Breast epithelium (tissue), 4 donors: ENCODE measurements at regions not wholly inside any gene's neighbourhood (a gene's known extent, or its start where the extent isn't known, plus 50 kb on each side); places are given as distances from the start of the nearest gene placed in this dataset.
A peak's percentile ranks its signal among the peaks of the same experiment; 100 is the strongest.

Experiments used
- DNase-seq, 2 donors: peaks; one replicate each; pipeline ENCODE4 v3.0.0-alpha.2; 2019; ENCODE audit warnings: low spot score in 2 of 2
- H3K27ac ChIP-seq, 2 donors: fragments of 200-600 bp; sonication (generic) in 1 of 2; one replicate each; pipeline ENCODE4 v1.5.1; 2016 to 2019; ENCODE audit warnings: mild to moderate bottlenecking in 1 of 2
- H3K27me3 ChIP-seq, 2 donors: fragments of 200-600 bp; sonication (generic) in 1 of 2; one replicate each; pipeline versions ENCODE4 v1.5.1 to v1.6.0; 2017 to 2019; ENCODE audit warnings: control low read depth in 1 of 2, mild to moderate bottlenecking in 1 of 2
- H3K36me3 ChIP-seq: fragments of 200-600 bp; one replicate; pipeline ENCODE4 v1.5.1; 2019
- H3K4me1 ChIP-seq, 2 donors: fragments of 200-600 bp; sonication (generic); one replicate each; pipeline ENCODE4 v1.5.1; 2016 to 2019; ENCODE audit warnings: control low read depth in 1 of 2
- H3K4me3 ChIP-seq, 3 donors: fragments of 200-600 bp; sonication (generic); 1 replicate in 2 of 3; 2 replicates in 1 of 3; pipeline ENCODE4 v1.5.1; 2016 to 2019; ENCODE audit warnings: mild to moderate bottlenecking in 3 of 3, moderate library complexity in 2 of 3
- H3K9me3 ChIP-seq, 2 donors: fragments of 200-600 bp; sonication (generic) in 1 of 2; one replicate each; pipeline ENCODE4 v1.5.1; 2016 to 2019; ENCODE audit warnings: control low read depth in 1 of 2
- CTCF ChIP-seq, 3 donors: fragments of 450-650 bp; IDR thresholded peaks; one replicate each; pipeline ENCODE4 v1.5.1; 2016 to 2017; ENCODE audit warnings: antibody characterized with exemption in 3 of 3, mild to moderate bottlenecking in 3 of 3, moderate library complexity in 3 of 3
- POLR2A ChIP-seq: fragments of 450-650 bp; IDR thresholded peaks from one replicate; pipeline ENCODE4 v1.6.1; 2016; ENCODE audit warnings: antibody characterized with exemption, mild to moderate bottlenecking, moderate library complexity
- POLR2AphosphoS5 ChIP-seq, 3 donors: sonication (generic); formaldehyde crosslinking; IDR thresholded peaks; one replicate each; pipeline ENCODE4 v1.6.1; 2017; ENCODE audit warnings: antibody characterized with exemption in 3 of 3
- intact Hi-C: fragments of 100-400 bp; cut with DNase I; formaldehyde crosslinking; loops from one replicate; pipeline ENCODE4 v1.15.1; 2023; ENCODE audit warnings: low total_unique reads

GRCh38 chr3:104610730-104611652 lies 755.7 kb upstream of the ALCAM start:
- intact Hi-C loops = no loop called here
- no peaks in the 10 kb centered on the region for H3K27me3 ChIP-seq
- peak in 1 of 2 donors; percentile 20 for DNase-seq
- H3K4me3 ChIP-seq = no peak overlapping the region
- peak overlapping the region in 1 of 2 donors; percentile 64 for H3K27ac ChIP-seq
- H3K9me3 ChIP-seq = no peaks in the 10 kb centered on the region
- H3K4me1 ChIP-seq = no peaks in the 10 kb centered on the region
- no peaks in the 10 kb centered on the region for H3K36me3 ChIP-seq
- TF ChIP-seq POLR2AphosphoS5 (IDR thresholded peaks at IDR 0.05) (peak in 1 of 3 donors; percentile 35), POLR2A (no peak), CTCF (IDR thresholded peaks at IDR 0.05) (peak; percentile 29 to 55 (median 34))

GRCh38 chr3:104612218-104612617 lies 754.5 kb upstream of the ALCAM start:
- Histone ChIP-seq H3K4me1 (no peaks in the 10 kb centered on the region), H3K27ac (peak overlapping the region; percentile 41 to 64), H3K4me3 (no peak overlapping the region), H3K27me3 (no peaks in the 10 kb centered on the region), H3K9me3 (no peaks in the 10 kb centered on the region), H3K36me3 (no peaks in the 10 kb centered on the region)
- TF ChIP-seq CTCF (IDR thresholded peaks at IDR 0.05) = no peak
- TF ChIP-seq POLR2A = no peak
- no peak for TF ChIP-seq POLR2AphosphoS5 (IDR thresholded peaks at IDR 0.05)
- peak in 1 of 2 donors; percentile 25 for DNase-seq
- intact Hi-C loops = no loop called here

- intact Hi-C loops = no loop called here
- Histone ChIP-seq H3K9me3 (no peaks in the 10 kb centered on the region), H3K27me3 (no peaks in the 10 kb centered on the region), H3K36me3 (no peaks in the 10 kb centered on the region), H3K4me3 (no peak overlapping the region), H3K27ac (peak overlapping the region in 1 of 2 donors; percentile 27), H3K4me1 (no peaks in the 10 kb centered on the region)
- DNase-seq = no peak
- no peak for TF ChIP-seq POLR2A
Measured at GRCh38 chr3:104614564-104614963, 752.1 kb upstream of the ALCAM start.

- no peaks in the 10 kb centered on the region for H3K27me3 ChIP-seq
- no peak overlapping the region for H3K4me3 ChIP-seq
- H3K9me3 ChIP-seq = no peaks in the 10 kb centered on the region
- H3K27ac ChIP-seq = no peak overlapping the region
- intact Hi-C loops = no loop called here
- DNase-seq = no peak
- no peaks in the 10 kb centered on the region for H3K4me1 ChIP-seq
- TF ChIP-seq POLR2AphosphoS5 (IDR thresholded peaks at IDR 0.05) (no peak), CTCF (IDR thresholded peaks at IDR 0.05) (peak; percentile 31 to 51 (median 50)), POLR2A (no peak)
- H3K36me3 ChIP-seq = no peaks in the 10 kb centered on the region
Measured at GRCh38 chr3:104628185-104628789, 738.4 kb upstream of the ALCAM start.

- H3K4me3 ChIP-seq = no peak overlapping the region
- H3K9me3 ChIP-seq = no peaks in the 10 kb centered on the region
- no peaks in the 10 kb centered on the region for H3K27me3 ChIP-seq
- no peak for DNase-seq
- no peaks in the 10 kb centered on the region for H3K36me3 ChIP-seq
- no peak overlapping the region for H3K27ac ChIP-seq
- intact Hi-C loops = no loop called here
- TF ChIP-seq POLR2AphosphoS5 (IDR thresholded peaks at IDR 0.05) (no peak), CTCF (IDR thresholded peaks at IDR 0.05) (no peak), POLR2A (no peak)
- no peaks in the 10 kb centered on the region for H3K4me1 ChIP-seq
Measured at GRCh38 chr3:104629038-104629437, 737.7 kb upstream of the ALCAM start.
